Nephron progenitor cell (in vitro differentiated cells): ENCODE measurements at regions not wholly inside any gene's neighbourhood (a gene's known extent, or its start where the extent isn't known, plus 50 kb on each side); places are given as distances from the start of the nearest gene placed in this dataset.

Experiments
- DNase-seq: peaks from one replicate; pipeline ENCODE4 v3.0.0; 2021
- H3K27ac Mint-ChIP-seq: 2 replicates; pipeline ENCODE4 v1.8.0; 2021; ENCODE audit warnings: mild to moderate bottlenecking, moderate library complexity, mixed read lengths
- H3K27me3 Mint-ChIP-seq: 2 replicates; pipeline ENCODE4 v1.8.0; 2021; ENCODE audit warnings: mild to moderate bottlenecking, low read depth, mixed read lengths; ENCODE audit not compliant: poor library complexity
- H3K36me3 Mint-ChIP-seq: 2 replicates; pipeline ENCODE4 v1.8.0; 2021; ENCODE audit warnings: low read depth, mixed read lengths
- H3K4me1 Mint-ChIP-seq: 2 replicates; pipeline ENCODE4 v1.8.0; 2021; ENCODE audit warnings: mixed read lengths
- H3K4me3 Mint-ChIP-seq: 2 replicates; pipeline ENCODE4 v1.8.0; 2021; ENCODE audit warnings: mild to moderate bottlenecking, moderate library complexity, mixed read lengths
- H3K9me3 Mint-ChIP-seq: 2 replicates; pipeline ENCODE4 v1.8.0; 2021; ENCODE audit warnings: mild to moderate bottlenecking, moderate library complexity, mixed read lengths
- TF ChIP-seq, protein P1 (sequence below): fragments of 200-600 bp; sonication (generic); IDR thresholded peaks from 2 replicates; pipeline ENCODE4 v1.5.0; 2021; ENCODE audit warnings: antibody characterized with exemption

DNA sequence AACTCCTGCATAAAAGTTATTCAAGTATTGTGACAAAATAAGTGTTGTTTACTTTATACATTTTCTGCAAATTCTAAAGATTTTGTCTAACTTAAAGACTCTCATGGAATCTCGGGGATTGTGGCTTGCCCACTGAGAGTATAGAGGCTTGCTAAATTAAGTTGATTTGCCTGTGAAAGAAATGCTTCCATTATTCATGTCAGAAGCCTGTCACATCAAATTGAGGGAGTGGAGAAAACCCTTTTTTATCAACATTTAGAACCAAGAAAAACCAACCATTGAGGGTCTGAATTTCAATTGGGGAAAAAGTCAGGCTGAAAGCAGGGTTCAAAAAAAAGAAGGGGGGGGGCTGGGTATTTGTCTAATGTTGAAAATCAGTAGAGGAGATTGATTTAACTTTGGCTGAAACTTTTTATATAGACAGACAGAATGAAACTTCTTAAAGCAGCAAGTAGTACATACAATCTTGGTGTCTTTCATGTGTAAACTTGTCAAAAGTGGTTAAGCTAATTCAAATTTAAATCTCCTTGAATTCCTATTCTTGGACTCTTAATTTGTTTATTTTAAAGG, 144.8 kb upstream of the CXorf66 start:
- peaks cover 5% of the 10 kb centered on the region for H3K9me3 Mint-ChIP-seq
- no peak for DNase-seq
- TF ChIP-seq, protein P1, sequence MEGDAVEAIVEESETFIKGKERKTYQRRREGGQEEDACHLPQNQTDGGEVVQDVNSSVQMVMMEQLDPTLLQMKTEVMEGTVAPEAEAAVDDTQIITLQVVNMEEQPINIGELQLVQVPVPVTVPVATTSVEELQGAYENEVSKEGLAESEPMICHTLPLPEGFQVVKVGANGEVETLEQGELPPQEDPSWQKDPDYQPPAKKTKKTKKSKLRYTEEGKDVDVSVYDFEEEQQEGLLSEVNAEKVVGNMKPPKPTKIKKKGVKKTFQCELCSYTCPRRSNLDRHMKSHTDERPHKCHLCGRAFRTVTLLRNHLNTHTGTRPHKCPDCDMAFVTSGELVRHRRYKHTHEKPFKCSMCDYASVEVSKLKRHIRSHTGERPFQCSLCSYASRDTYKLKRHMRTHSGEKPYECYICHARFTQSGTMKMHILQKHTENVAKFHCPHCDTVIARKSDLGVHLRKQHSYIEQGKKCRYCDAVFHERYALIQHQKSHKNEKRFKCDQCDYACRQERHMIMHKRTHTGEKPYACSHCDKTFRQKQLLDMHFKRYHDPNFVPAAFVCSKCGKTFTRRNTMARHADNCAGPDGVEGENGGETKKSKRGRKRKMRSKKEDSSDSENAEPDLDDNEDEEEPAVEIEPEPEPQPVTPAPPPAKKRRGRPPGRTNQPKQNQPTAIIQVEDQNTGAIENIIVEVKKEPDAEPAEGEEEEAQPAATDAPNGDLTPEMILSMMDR = no peak
- no peaks in the 10 kb centered on the region for H3K36me3 Mint-ChIP-seq
- no peak overlapping the region for H3K4me3 Mint-ChIP-seq
- peaks cover 6% of the 10 kb centered on the region for H3K4me1 Mint-ChIP-seq
- H3K27me3 Mint-ChIP-seq = peaks cover 8% of the 10 kb centered on the region
- no peak overlapping the region for H3K27ac Mint-ChIP-seq

- no peak for DNase-seq
- H3K27ac Mint-ChIP-seq = no peak overlapping the region
- H3K9me3 Mint-ChIP-seq = no peaks in the 10 kb centered on the region
- no peaks in the 10 kb centered on the region for H3K36me3 Mint-ChIP-seq
- peaks cover 9% of the 10 kb centered on the region for H3K27me3 Mint-ChIP-seq
- TF ChIP-seq, protein P1 = no peak
- no peak overlapping the region for H3K4me3 Mint-ChIP-seq
- H3K4me1 Mint-ChIP-seq = peaks cover 2% of the 10 kb centered on the region
Observed at GRCh38 chrX:140104760-140105159, 139.4 kb upstream of the CXorf66 start.

GRCh38 chrX:140099221-140099620, 133.9 kb upstream of the CXorf66 start:
- H3K27ac Mint-ChIP-seq = peak overlapping the region; percentile 23
- TF ChIP-seq, protein P1 = no peak
- H3K4me1 Mint-ChIP-seq = peaks cover 12% of the 10 kb centered on the region
- H3K36me3 Mint-ChIP-seq = no peaks in the 10 kb centered on the region
- H3K27me3 Mint-ChIP-seq = peaks cover 12% of the 10 kb centered on the region
- DNase-seq = no peak
- H3K4me3 Mint-ChIP-seq = no peak overlapping the region
- no peaks in the 10 kb centered on the region for H3K9me3 Mint-ChIP-seq

GRCh38 chrX:140092121-140092520, 126.8 kb upstream of the CXorf66 start:
- H3K27ac Mint-ChIP-seq = no peak overlapping the region
- peaks cover 7% of the 10 kb centered on the region for H3K27me3 Mint-ChIP-seq
- H3K36me3 Mint-ChIP-seq = no peaks in the 10 kb centered on the region
- H3K4me1 Mint-ChIP-seq = peaks cover 31% of the 10 kb centered on the region
- H3K9me3 Mint-ChIP-seq = no peaks in the 10 kb centered on the region
- H3K4me3 Mint-ChIP-seq = peak overlapping the region; percentile 80
- TF ChIP-seq, protein P1 = no peak
- no peak for DNase-seq

GRCh38 chrX:140091125-140091886, 126.0 kb upstream of the CXorf66 start:
- Mint-ChIP-seq H3K4me3 (peak overlapping the region; percentile 80), H3K27ac (no peak overlapping the region), H3K27me3 (peaks cover 7% of the 10 kb centered on the region), H3K9me3 (no peaks in the 10 kb centered on the region), H3K36me3 (no peaks in the 10 kb centered on the region), H3K4me1 (peaks cover 34% of the 10 kb centered on the region)
- DNase-seq = peak; percentile 71
- TF ChIP-seq, protein P1 = no peak

DNA sequence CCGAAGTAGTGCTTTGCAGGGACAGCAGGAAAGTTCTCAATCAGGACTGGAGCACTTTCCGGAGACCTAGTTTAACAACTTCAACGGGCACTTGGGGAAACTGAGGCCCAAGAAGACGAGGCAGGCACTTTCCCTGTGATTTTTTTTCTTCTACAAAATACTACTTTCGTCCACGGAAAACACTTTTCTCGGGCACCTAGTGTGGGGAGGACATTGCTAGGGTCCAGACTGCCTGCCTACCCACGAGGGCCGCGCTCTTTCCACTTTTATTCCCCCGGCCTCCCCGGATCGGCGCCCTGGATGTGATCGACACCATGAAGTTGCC, 125.4 kb upstream of the CXorf66 start:
- H3K4me1 Mint-ChIP-seq = peaks cover 34% of the 10 kb centered on the region
- H3K27me3 Mint-ChIP-seq = peaks cover 7% of the 10 kb centered on the region
- no peaks in the 10 kb centered on the region for H3K9me3 Mint-ChIP-seq
- H3K4me3 Mint-ChIP-seq = peak overlapping the region; percentile 80
- no peak overlapping the region for H3K27ac Mint-ChIP-seq
- no peaks in the 10 kb centered on the region for H3K36me3 Mint-ChIP-seq
- peak; percentile 13 for DNase-seq
- TF ChIP-seq, protein P1 = no peak
